HG02981 (cell line): ENCODE measurements at regions not wholly inside any gene's neighbourhood (a gene's known extent, or its start where the extent isn't known, plus 50 kb on each side); places are given as distances from the start of the nearest gene placed in this dataset.

ENCODE experiments used
- ATAC-seq: cut with Tn5 transposase; IDR thresholded peaks from one replicate; pipeline ENCODE4 v1.9.1; 2021; ENCODE audit warnings: mild to moderate bottlenecking, moderate library complexity; ENCODE audit not compliant: unreplicated experiment

DNA sequence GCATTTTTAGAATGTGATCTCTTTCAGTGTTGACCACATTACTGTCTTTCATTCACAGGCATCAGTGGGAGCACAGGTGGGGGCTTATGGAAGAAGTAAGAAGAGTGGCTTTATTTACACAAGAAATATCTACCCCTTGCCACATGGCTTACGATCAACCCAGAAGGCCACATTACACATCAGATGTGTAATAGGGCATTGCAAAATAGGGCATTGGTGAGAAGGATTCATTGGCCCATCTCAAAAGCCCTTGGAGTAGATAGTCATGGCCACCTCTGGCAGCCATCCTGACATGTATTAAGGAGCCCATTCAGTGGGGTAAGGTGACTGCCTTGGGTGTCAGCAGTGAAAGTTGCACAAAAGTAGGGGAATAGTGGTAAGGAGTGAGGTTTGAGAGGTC lies 97.5 kb downstream of the MAFB start:
- no peak for ATAC-seq

DNA sequence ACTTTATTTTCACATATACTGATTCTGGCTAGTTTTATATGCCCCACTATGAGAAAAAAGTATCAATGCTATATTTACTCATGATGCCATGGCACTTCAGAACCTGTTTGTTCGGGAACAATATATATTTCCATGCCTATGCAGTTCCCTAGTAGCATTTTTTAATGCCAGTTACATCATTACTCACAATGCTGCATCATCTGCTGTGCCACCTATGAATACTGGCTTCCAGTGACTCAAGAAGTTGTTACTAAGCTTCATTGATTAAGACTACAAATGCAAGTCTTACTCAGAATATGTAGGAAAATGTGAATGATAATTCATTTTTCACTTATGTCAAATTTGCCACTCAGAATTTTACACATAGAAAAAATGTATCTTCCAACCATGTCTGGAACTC lies 97.9 kb downstream of the MAFB start:
- ATAC-seq = no peak

DNA sequence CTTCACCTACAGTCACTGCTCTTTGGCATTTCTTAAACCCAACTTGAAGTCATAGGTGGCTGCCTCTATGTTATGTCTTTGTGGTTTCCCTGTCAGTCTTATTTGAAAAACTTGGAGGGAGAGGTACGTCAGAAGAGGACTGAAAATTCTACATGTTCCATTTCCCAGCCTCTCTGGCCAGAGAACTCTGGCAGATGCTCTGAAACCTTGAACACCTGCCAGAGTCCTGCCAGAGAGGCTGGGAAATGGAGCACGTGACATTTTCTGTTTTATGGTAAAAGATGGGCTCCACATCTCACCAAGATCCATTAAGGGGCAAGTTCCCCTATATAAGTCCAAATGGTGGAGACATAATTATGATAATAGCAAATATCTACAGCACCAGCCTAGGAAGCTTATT lies 99.5 kb downstream of the MAFB start:
- no peak for ATAC-seq

DNA sequence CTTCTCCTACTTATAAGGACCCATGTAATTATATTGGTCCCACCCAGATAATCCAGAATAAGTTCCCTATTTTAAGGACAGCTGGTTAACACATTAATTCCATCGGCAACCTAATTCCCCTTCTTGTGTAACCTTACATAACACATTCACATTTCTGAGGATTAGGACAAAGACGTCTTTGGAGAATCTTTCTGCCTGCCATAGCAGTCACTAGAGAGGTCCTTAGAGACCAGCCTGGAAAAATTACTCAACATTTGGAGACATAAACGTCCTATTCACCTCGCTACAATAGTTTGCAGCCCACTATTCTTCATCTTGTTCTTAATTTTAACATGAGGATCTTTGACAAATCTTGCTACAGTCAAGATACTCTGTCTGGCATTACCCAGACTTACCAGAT lies 100.1 kb downstream of the MAFB start:
- no peak for ATAC-seq

DNA sequence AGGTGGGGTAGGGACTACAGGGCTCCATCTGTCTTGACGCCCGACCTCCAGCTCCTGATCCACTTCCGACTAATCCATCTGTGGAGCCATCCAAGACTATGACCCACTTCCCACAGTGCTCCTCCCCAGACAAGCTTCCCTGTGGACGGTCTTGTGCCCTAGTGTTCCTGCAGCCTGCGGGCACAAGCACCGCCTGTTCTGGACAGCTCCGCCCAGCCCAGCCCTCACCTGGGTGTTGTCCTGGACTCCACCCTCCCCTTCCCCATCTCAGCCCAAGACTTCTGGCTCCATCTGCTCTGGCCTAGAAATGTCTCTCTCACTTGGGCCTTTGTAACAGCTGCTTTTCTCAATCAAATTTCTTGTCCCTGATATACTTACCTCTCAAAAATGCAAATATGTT lies 102.0 kb downstream of the MAFB start:
- no peak for ATAC-seq

DNA sequence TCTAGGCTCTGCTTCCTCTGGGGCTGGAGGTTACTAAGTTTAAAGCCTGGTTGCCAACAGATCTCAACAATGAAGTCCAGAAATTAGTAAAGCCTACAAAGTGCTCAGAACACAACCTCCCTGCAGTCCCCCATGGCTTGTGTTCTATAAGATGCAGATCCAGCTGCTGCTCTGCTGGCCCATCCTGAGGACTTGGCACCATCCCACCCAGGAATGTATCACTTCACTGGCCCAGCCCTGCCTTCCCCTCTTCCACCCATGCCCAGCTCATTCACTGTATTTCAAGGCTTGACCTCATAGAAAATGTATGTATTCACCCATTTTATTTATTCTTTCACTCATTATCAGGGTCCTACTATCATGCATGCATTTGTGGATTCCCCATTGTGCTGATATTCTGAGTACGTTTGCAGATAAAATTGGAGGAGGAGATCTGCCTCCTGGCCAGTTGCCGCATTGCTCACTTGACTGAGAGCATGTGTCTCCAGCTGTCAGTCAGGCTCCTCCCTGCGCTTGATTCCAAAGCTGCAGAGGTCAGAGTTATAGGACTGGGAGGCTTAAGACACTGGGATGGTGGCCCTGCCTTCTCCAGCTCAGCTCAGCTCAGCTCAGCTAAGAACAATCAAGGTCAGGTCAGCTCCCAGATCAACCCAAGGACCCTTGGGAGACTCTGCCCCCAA lies 104.8 kb downstream of the MAFB start:
- ATAC-seq = no peak

DNA sequence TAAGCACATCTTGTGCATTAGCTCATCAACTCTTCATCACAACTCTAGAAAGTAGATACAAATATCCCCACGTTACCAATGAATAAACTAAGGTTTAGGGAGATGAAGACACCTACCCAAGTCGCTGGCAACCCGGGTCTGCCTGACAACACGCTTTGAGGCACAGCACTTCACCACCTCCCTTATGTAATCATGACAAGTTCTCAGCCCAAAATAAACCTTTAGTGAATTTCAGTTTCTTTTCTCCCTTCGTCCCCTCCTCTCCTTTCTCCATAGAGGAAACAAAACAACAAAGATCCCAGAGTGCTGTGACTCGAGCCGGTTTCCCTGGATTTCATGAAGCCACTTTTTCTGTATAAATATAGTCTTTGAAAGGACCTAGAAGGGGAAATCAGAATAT lies 105.4 kb downstream of the MAFB start:
- no peak for ATAC-seq

DNA sequence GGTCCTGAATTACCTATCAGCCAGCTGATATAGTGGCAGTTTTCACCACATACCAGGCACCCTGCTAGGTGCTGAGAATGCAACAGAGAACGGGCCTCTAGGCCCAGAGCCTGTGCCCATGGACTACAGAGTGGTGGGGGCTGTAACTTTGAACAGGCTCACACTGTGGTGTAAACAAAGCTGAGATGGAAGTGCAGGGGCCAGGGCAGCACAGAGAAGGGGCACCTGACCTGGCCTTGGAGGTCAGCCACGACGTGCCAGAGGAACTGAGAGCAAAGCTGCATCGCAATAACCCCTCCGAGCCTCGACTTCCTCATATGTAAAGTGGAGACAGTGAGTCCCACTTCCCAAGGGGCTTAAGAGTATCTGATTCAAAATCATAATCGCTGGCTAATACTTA lies 105.8 kb downstream of the MAFB start:
- no peak for ATAC-seq

DNA sequence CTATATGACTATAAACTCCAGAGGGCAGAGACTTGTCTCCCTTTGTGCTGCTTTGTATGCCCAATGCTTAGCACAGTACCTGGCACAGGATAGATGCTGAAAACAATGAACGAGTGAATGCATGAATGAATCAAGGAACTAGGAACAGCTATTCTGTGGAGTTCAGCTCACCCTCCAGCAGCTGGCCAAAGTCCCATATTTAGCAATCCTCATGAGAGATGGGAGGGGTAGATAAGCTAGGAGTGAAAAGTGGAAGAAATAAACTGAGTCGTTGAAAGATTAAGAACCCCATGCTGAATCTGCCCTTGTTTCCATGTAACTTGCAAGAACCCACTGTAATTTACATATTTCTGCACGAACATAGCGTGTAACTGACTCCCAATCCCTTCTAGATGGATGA lies 106.5 kb downstream of the MAFB start:
- no peak for ATAC-seq

DNA sequence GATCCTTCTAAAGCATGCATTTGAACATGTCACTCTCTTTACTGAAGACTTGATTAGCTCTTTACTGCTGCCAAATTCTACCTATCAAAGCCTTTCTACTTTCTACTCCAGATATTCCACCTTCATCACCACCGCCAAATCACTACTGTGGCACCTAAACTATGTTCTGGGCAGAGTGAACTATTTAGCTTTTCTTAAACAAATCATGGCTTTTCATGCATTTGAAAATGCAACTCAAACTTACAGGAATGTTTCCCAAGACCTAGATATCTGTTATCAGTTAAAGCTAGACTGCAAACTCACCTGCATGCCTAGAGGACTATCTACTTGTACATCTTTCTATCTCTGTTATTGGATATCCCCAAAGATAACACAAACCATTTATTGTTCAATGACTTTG lies 109.3 kb downstream of the MAFB start:
- ATAC-seq = no peak

DNA sequence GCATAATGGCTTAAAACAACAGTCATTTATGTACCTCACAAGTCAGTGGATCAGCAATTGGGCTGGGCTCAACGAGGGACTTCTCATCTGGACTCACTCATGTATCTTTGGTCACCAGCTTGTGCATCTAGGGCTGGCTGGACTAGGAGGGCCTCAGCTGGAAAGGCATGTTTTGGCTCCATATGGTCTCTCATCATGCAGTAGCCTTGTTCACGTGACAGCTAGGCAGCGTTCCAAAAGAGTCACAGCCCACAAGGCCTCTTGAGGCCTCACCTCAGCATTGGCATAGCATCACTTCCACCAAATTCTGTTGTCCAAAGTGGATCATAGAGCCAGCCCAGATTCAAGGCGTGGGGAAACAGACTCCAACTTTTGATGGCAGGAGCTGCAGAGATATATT lies 110.1 kb downstream of the MAFB start:
- no peak for ATAC-seq

DNA sequence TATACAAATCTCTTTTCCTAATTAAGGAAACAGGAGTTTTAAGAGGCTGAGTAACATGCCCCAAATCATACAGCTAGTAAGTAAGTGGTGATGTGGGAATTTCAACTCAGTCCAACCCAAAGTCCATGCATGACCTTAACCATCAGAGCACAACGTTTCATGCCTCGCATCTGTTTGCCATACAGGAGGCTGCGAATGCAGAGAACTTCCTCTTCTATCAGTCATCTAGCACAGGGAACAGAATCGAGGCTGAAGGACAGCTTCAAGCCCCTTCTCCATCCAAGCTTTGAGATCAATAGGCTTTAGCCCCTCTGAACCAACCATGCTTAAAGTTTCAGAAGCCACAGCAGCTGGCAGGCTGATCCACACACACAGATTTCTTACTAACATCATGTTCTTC lies 113.2 kb downstream of the MAFB start:
- no peak for ATAC-seq

DNA sequence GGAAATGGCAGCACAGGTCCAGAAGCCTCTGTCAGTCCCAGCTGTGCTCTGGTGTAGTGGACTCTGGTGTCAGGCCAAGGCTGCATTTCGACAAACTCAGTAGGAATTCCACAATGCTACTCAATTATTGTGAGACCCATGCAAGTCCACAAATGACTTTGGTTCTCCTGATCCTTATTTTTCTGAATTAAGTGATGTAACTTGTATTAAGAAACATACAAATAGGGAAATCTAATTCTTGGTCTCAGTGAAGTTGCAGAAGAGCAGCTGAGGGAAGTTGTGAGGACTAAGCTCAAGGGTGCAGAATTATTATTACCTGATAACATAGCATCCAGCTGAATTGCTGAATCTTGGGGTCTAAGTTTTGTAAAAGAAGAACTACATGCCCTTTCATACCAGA lies 116.8 kb downstream of the MAFB start:
- no peak for ATAC-seq

DNA sequence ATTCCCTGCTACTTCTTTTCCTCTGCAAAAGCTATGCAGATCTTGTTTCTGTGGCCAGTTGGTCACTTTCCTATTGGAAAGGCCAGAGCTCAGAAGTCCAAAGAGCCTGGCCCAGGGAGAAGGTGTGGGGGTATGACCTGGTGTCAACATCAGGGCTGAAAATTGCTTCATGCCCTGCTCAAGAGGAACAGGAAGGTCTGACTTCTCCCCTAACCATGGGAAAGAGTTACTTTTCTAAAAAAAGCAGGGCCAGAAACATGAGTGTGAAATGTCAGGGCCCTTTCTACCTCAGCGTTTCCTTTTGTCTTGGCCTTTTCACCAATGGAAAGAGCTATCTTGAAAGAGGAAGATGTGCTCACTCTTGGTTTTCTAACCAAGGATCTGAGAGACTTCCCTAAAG lies 117.4 kb downstream of the MAFB start:
- no peak for ATAC-seq

DNA sequence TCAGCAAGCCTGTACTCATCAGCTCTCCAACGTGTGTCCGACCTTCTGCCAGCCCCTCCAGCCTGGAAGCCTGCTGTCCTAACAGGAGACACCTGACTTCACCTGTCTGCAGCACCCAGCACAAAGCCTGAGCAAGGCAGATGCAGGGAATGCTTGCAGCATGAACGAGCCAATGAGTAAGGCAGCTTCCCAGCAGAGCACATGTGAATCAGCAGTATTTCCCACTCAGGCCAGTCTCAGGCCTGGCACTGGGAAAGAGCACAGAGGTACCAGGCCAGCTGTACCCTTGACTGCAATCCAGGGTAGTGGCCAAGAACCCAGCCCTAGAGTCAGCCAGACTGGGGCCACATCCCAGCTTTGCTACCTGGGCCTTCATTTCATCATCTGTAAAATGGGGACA lies 120.8 kb downstream of the MAFB start:
- ATAC-seq = no peak

DNA sequence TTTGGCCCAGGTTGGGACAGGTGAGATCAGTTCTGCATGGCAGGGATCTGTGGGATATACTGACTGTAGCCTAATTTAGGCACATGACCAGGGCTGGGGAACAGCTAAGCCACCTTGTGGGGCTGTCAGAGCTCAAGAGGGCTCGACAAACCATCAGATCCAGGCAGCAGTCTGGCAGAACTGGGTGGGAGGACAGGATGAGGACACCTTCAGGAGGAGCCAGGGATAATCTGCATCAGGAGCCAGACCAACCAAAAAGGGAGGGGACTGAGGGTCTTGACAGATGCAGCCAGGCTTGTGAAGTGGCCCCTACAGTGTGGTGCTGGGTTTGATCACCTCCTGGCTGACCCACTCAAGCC lies 123.4 kb downstream of the MAFB start:
- ATAC-seq = no peak

DNA sequence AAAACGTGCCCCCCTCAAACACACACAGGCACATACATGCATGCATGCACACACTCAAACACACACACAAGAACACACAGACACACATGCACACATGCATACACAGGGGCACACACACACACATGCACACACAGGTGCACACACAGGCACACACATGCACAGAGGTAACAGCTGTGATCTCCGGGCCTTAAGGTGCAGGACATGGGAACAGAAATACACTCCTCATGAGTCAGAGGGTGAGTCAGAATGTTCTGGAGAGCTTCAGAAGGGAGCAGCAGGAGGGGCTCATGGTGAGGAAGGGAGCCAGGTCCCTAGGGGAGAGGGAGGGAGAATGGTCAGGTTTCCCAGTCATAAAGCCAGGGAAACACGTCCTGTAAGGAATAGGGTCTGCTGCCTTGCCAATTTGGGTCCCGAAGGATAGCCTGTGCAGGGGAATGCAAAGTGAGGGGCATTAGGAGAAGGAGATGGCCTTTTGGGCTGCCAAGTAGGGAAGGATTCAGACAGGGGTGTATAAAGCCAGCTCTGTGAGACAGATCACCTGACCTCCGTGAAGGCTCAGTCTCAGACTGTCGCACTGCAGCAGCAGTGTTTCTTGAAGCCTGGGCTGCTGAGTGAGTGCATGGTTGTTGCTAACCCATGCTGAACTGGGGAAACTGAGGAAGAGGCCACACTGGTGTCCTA lies 123.9 kb downstream of the MAFB start:
- ATAC-seq = no peak

DNA sequence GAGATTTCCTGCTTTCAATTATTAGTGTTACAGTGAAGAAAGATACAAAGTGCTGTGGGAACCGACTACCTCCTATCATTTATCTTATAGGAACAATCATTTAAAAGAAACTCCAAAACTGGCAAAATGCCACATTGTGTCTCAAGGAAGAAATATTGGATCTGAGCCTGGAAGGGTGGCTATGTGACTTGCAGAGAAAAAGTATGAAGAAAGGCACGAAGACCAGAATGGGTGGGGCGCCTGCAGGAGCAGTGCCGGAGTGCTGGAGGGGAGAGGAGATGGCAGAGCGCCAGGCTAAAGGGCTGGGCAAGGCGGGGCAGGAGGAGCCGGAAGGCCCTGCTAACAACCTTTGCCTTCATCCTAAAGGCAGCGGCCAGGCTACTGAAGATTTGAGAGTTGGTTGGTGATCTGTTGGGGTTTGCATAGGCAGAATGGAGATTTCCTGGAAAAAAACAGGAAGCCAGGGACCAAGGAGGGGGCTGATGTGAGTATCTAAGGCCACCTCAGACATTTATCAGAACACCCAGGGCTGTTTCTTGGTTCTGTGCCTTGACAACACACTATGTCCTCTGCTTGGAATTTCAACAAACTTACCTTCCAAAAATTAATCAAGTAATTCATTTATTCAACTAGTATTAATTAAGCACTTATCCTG lies 125.6 kb downstream of the MAFB start:
- no peak for ATAC-seq

DNA sequence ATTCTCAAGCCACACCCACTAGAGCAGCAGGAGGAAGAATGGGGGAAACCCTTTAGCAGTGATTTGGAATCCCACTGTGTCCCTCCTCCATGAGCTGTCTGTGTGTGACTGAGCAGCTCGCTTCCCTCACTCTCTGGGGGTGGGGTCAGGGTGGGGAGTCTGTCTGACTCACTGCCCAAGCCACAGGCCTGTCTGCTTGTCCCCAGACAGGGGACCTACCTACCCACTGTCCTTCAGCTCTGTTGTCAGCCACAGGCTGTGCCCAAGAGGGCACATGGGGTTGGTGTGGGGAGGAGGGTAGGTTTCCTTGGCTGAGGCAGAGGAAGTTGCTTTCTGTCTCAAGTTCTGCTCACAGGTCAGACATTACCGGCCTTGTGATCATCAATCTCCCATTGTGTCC lies 127.0 kb downstream of the MAFB start:
- no peak for ATAC-seq

DNA sequence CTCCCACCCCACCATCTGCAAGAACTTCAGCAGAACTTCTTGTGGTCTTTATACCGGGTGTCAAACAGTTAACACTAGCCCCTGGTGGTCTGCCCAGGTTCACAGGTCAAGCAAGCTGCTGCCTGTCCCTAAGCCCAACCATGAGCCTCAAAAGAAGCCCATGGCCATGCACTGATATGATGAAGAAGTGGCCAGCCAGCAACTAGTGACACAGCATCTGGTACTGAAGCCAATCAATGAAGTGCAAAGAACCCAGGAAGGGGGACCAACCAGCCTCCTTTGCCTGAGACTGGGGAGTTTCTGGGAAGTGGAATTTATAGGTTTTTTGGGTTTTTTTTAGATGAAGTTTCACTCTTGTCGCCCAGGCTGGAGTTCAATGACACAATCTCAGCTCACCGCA lies 127.8 kb downstream of the MAFB start:
- ATAC-seq = no peak

DNA sequence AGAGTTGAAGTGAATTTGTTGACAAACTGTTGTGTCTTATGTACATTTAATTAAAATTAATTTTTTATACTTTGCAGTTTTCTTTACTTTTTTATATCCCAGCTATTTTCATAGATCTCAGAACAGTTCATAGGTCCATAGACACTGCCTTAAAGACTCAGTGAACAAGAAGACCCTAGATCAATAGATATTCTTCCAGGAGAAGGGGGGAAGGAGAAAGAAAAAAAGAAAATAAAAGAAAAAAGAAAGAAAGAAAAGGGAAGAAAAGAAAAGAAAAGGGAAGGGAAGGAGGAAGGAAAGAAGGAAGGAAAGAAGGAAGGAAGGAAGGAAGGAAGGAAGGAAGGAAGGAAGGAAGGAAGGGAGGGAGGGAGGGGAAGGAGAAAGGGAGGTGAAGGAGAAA lies 130.8 kb downstream of the MAFB start:
- no peak for ATAC-seq

DNA sequence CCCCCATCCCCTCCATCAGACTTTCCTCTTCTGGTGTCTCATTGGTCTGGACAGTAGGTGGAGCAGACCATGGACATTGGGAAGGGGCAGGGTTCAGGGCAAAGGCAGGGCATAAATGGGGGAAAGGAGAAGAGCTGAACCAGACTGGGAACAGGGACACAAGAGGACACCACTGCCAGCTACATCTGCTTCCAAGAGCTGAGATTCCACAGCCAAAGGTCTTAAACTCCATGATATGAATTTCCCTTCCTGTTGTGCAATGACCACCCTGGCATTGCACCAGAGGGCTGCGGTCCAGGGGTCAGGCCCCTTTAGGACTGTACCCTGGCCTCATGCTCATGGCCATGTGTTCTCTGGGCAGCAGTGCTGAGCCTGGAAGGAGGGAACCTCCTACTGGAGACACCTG lies 137.9 kb downstream of the MAFB start:
- no peak for ATAC-seq
